M059J (cell line): ENCODE measurements at regions not wholly inside any gene's neighbourhood (a gene's known extent, or its start where the extent isn't known, plus 50 kb on each side); places are given as distances from the start of the nearest gene placed in this dataset.

ENCODE experiments used
- DNase-seq: peaks from one replicate; pipeline ENCODE4 v3.0.0-alpha.2; 2012; ENCODE audit warnings: low read depth

- no peak for DNase-seq
Measured at GRCh38 chr4:53647547-53647946, 56.3 kb upstream of the LNX1 start.

GRCh38 chr4:53646795-53647194 lies 55.5 kb upstream of the LNX1 start:
- no peak for DNase-seq

DNA sequence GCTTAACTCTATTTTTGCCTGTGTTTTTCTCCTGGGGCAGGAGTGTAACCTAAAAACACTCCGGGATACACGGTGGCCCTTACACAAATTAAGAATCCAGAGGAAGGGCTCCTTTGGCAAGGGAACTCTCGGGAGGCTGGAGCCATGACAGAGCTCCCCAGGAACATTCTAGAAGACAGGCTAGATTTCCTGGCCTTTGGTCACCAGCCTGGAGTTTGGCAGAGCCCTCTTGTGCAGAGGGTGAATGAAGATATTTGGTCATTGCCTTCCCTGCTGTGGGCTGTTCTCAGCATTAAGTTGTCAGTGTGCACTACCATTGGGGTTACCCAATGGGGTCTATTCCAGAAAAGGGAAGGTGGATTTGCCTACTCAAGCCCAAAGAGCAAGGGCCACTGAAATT lies 53.8 kb upstream of the LNX1 start:
- no peak for DNase-seq

- DNase-seq: no peak
Measured at GRCh38 chr4:53644607-53645006, 53.3 kb upstream of the LNX1 start.
